GM12891 (cell line): ENCODE measurements at regions not wholly inside any gene's neighbourhood (a gene's known extent, or its start where the extent isn't known, plus 50 kb on each side); places are given as distances from the start of the nearest gene placed in this dataset.

Experiments used
- POLR2A ChIP-seq: IDR thresholded peaks from 2 replicates; pipeline ENCODE4 v1.6.1; 2011; ENCODE audit warnings: low read depth, low read length, control low read depth
- POLR2AphosphoS5 ChIP-seq: IDR thresholded peaks from 2 replicates; pipeline ENCODE4 v1.6.1; 2011; ENCODE audit warnings: low read depth, low read length, control low read depth
- POU2F2 ChIP-seq: IDR thresholded peaks from 2 replicates; pipeline ENCODE4 v1.6.1; 2011; ENCODE audit warnings: low read depth, mild to moderate bottlenecking, control low read depth, low read length, moderate library complexity
- SPI1 ChIP-seq: IDR thresholded peaks from 2 replicates; pipeline ENCODE4 v1.6.1; 2011; ENCODE audit warnings: low read depth, low read length, control low read depth
- TAF1 ChIP-seq: IDR thresholded peaks from 2 replicates; pipeline ENCODE4 v1.6.1; 2011; ENCODE audit warnings: low read depth, low read length, control low read depth

GRCh38 chr13:74018062-74018431 is 116.2 kb downstream of the KLF12 start:
- TF ChIP-seq POU2F2 (no peak), POLR2A (no peak), SPI1 (no peak), POLR2AphosphoS5 (no peak), TAF1 (no peak)
